ENCODE measurements at regions not wholly inside any gene's neighbourhood (a gene's known extent, or its start where the extent isn't known, plus 50 kb on each side); places are given as distances from the start of the nearest gene placed in this dataset.

- no peak for DNase-seq (ENCODE audit: low read depth)
Measured at GRCh38 chr3:76415384-76415783, 624.5 kb upstream of the ROBO2 start.

DNA sequence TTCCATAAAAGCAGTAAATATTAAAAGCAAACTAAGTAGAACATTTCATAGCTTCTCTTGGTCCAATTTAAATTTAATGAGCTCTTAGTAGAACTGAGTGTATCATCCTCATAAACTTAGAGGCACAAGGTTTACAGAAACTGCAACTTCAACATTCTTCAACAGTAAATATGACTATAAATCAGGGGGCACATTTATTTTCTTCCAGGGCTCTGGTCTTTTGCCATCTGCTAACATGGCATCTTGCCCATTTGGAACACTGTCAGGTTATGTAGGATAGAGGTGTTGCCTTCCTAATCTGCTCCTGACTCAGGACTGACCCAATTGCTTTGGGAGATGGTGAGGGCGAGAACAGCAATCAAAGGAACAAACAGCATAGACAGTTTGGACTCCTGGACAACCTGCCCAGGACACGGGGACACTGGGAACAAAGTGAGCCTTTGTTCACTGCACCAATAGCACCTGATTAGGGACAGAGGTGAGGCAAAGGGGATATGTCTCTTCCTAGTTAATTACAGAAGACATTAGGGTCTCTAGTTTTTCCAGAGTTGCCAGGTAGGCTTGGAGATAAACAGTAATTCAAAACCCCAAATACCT, 610.2 kb upstream of the ROBO2 start:
- no peak for DNase-seq (ENCODE audit: low read depth)

DNA sequence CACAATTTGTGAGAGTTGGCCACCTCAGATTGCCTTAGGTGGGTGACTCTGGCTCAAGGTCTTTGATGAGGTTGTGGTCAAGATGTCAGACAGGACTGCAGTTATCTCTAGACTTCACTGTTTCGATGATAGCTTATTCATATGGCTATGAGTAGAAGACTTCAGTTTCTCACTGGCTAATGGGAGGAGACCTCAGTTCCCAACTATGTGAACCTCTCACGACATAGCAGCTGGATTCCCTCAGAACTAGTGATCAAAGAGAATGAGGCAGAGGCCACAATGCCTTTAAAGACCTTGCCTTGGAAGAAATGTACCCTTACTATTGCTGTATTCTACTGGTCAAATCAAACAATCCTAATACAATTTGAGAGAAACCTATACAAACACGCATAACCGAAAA, 607.5 kb upstream of the ROBO2 start:
- DNase-seq (ENCODE audit: low read depth), result no peak

DNA sequence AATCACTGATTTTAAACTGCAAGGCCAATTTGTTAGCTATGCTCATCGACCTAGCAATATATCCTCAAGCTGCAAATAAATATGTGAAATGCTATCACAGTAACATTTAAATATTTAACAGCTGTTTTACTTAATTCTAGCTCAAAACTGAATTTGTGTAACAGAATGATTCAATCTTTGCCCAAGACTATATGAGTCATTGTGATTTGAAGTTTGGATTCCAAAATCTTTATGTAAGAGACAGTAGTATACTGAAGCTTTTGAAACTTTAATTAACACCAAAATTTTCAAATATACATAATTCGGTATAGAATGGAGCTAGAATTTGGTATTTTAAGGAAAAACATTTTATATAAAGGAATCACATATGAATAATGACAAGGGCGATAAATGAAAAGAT, 603.0 kb upstream of the ROBO2 start:
- peak; percentile 1 for DNase-seq (ENCODE audit: low read depth)

DNA sequence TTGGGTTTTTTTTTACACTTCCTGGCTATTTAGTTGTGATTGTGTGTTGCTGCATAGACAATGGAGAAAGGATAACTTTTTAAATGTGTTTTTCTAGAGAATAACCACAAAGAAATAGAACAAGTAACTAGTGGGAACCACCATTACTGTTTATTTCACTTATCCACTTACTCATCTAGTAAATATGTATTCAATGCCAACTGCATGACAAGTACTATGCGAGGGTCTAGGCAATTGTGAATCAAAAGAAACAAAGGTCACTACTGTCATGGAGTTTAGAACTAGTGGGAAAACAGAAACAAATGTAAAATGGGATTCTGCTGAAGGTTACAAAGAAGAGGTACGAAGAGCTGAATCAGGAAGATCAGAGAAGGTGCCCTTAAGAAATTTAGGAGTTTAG, 600.9 kb upstream of the ROBO2 start:
- peak; percentile 11 for DNase-seq (ENCODE audit: low read depth)

GRCh38 chr3:76442374-76442915, 597.5 kb upstream of the ROBO2 start:
- no peak for DNase-seq (ENCODE audit: low read depth)

GRCh38 chr3:76456322-76456721, 583.6 kb upstream of the ROBO2 start:
- no peak for DNase-seq (ENCODE audit: low read depth)

DNA sequence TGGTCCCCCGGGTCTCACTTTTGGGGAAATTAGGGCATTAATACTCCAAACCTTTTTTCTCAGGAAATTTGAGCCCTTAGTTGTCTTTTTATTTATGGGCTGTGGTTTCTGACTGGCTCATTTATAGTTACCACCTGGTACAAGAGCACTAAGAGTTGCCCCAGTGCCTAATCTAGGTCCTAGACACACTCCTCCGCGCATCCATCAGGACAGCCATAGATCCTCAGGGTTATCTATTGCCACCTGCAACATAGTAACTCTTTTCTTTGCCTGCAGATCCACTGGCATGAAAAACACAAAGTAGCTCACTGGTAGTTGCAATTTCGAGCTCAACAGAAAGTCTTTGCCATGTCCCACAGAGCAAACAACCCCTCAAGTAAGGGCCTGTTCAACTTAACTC, 576.4 kb upstream of the ROBO2 start:
- DNase-seq (ENCODE audit: low read depth), result no peak

- peak; percentile 18 for DNase-seq (ENCODE audit: low read depth)
Measured at GRCh38 chr3:76470285-76470684, 569.6 kb upstream of the ROBO2 start.

- DNase-seq (ENCODE audit: low read depth), result no peak
Measured at GRCh38 chr3:76474632-76475031, 565.3 kb upstream of the ROBO2 start.

GRCh38 chr3:76479161-76479650, 560.7 kb upstream of the ROBO2 start:
- no peak for DNase-seq (ENCODE audit: low read depth)

DNA sequence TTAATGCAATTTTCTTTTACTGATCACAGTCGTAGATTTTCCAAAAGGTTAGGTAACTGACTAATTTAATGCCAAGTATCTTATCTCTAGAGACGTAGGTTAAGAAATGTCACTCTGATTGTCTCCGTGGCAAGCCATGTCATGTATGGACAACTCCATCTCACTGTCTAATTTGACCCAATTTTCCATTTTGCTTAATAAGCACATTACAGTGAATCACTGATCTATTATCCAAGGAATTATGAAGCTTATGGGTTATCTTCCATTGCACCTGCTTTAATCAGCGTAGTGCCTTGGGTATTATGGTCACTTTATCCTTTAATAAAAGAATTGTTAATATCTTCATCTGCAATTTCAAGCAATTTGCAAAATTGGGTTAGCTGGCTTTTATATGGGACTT, 557.4 kb upstream of the ROBO2 start:
- no peak for DNase-seq (ENCODE audit: low read depth)

- no peak for DNase-seq (ENCODE audit: low read depth)
Measured at GRCh38 chr3:76487446-76487845, 552.5 kb upstream of the ROBO2 start.

DNA sequence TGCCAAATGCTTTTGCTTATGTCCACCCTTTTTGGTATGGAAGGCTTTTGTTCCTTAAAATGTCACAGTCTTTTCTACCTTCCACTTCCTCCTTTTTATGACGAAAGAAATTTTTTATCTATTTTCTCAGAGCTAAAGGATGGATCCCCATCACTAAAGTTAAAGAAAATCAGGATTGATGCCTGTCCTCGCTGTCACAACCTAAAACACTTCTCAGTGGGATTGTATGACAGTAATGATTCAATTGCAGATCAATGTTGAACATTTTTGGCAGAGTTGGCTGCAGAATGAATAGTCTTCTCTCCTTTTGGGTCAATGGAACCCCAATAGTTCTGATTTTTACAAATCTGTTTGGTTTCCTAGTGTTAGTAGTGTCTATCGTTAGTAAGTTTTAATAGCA, 549.8 kb upstream of the ROBO2 start:
- DNase-seq (ENCODE audit: low read depth), result no peak

GRCh38 chr3:76495216-76495615, 544.7 kb upstream of the ROBO2 start:
- DNase-seq (ENCODE audit: low read depth), result no peak

DNA sequence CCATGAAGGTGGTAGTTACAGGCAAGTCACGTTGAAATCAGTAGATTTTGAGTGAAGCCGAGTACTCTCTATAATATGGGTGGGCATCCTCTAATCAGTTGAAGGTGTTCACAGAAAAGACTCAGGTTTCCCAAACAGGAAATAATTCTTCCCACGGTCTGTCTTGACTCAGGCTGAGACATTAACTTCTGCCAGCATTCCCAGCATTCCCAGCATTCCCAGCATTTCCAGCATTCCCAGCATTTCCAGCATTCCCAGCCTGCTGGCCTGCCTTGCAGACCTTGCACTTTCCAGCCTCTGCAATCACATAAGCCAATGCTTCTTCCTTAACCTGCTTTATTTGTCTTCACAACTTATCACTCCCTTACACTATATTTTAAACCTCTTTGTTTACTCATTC, 542.3 kb upstream of the ROBO2 start:
- no peak for DNase-seq (ENCODE audit: low read depth)

- no peak for DNase-seq (ENCODE audit: low read depth)
Measured at GRCh38 chr3:76500746-76501275, 539.1 kb upstream of the ROBO2 start.

DNA sequence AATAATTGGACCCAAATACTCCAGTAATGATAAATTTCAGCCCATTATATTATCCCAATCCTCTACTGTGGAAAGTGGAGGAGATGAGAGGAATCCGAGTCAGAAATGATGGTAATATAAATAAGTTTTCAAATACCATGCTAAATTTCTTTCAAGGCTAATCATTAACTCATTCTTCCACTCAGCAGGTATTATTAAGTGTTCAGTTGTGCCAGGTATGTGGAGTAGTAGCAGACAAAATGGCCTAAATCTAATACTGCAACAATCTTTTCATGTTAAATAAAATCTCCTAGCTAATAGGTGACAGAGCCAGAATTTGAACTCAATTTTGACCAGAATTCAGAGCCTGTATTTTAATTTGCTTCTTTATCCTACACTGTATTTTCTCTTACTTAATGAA, 538.6 kb upstream of the ROBO2 start:
- no peak for DNase-seq (ENCODE audit: low read depth)

GRCh38 chr3:76502076-76502475, 537.8 kb upstream of the ROBO2 start:
- DNase-seq (ENCODE audit: low read depth), result no peak

DNA sequence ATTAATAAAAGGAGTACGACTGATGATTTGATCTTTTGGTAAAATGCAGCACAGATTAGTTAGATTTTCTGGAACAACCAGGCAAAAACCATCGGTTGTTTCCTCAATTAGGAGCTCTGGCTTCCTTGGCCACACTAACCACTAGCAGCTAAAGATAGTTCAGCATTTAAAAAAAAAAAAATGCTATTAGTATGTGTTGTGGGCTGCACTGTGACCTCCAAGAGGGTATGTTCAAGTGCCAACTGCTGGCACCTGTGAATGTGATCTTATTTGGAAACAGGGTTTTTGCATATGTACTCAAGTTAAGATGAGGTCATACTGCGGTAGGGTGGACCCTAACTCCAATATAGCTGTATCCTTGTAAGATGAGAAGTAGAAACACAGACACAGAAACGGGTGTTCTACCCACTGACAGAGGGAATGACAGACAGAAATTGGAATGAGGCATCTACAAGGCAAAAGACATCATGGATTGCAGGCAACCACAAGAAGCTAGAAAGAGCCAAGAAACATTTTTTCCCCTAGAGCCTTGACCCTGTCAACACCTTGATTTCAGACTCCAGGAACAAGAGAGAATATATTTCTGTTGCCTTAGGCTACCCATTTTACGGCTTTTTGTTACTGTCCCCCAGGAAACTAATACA, 534.6 kb upstream of the ROBO2 start:
- no peak for DNase-seq (ENCODE audit: low read depth)

DNA sequence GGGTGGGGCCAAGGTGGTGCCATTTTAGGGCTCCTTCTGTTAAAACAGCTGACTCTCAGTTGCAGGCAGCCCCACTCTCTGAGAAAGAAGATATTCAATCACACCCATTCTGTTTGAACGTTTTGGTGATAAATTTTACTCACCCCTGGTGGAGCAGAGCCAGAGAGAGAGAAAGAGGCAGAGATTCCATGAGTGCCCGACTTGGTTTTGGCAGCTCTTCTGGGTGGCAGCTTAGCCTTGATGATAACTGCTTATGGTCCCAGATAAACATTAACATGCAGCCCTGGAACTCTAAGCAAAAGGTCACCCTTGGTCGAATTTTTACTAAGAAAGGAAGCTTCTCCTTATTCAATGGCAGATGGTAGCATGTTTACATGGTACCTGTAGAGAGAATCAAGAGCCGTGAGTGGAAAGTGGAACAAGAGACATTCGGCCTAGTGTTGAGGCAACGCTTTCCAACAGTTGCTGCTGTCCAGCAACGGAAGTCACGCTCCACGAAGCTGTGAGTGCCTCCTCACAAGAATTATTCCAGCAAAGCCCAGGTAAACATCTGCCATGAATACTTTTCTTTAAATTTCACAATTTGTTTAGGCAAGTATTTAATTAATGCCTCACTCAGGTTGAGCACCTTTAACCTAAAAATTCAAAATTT, 530.6 kb upstream of the ROBO2 start:
- DNase-seq (ENCODE audit: low read depth), result no peak

DNA sequence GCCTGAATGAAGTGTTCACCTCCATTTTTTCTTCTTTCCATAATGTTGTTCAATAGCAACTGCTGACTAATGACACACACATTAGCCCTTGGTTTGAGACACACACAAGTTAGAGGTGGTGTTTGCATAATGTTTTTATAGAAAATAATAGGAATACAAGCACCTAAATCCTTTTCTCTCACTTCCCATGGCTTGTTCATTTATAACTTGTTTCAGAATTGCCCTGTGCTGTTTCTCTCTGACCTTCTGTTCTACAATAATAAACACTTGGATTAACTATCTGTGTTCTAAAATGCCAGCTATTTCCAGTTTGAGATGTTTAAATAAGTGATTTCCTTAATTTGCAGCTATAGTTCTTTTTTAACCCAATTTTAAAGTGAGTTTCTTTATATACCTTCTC, 525.1 kb upstream of the ROBO2 start:
- DNase-seq (ENCODE audit: low read depth), result no peak

DNA sequence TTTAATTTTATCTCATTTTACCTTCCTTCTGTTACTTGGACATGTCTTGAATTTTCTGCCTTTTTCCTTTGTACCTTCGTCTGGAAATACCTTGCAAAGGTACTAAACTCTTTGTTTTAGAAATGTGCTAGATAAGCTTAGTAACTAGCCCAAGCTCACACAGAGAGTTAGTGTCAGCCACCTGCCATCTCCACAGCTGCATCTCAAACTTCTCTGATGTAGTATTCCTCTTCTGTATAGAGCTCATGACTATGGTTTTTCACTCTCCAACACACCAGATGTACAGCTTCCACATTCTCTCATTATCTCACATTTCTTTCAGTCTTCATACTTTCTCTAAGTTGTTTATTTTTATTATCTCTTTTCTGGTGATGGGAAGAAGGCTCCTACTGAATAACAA, 516.6 kb upstream of the ROBO2 start:
- no peak for DNase-seq (ENCODE audit: low read depth)

All from LHCN-M2 (cell line).